Thyroid gland (tissue), 4 donors: ENCODE measurements at regions not wholly inside any gene's neighbourhood (a gene's known extent, or its start where the extent isn't known, plus 50 kb on each side); places are given as distances from the start of the nearest gene placed in this dataset.
A peak's percentile ranks its signal among the peaks of the same experiment; 100 is the strongest.

Experiments
- DNase-seq, 2 donors: peaks; one replicate each; pipeline ENCODE4 v3.0.0-alpha.2; 2019
- H3K27ac ChIP-seq, 3 donors: fragments of 200-600 bp; sonication (generic); 1 replicate in 2 of 3; 2 replicates in 1 of 3; pipeline ENCODE4 v1.5.1; 2016 to 2019; ENCODE audit warnings: mild to moderate bottlenecking in 1 of 3, moderate library complexity in 1 of 3
- H3K27me3 ChIP-seq: fragments of 200-600 bp; sonication (generic); one replicate; pipeline ENCODE4 v1.5.1; 2019
- H3K36me3 ChIP-seq, 2 donors: fragments of 200-600 bp; sonication (generic); one replicate each; pipeline ENCODE4 v1.5.1; 2016 to 2019
- H3K4me1 ChIP-seq, 2 donors: fragments of 200-600 bp; sonication (generic); one replicate each; pipeline ENCODE4 v1.5.1; 2017 to 2019
- H3K4me3 ChIP-seq, 3 donors: fragments of 200-600 bp; sonication (generic); replicated peaks in 1 of 3; 1 replicate in 2 of 3; 2 replicates in 1 of 3; pipeline ENCODE4 v1.5.1; 2016; ENCODE audit warnings: mild to moderate bottlenecking in 1 of 3
- H3K9me3 ChIP-seq: fragments of 200-600 bp; sonication (generic); one replicate; pipeline ENCODE4 v1.5.1; 2017
- POLR2A ChIP-seq, 2 donors: fragments of 450-650 bp; IDR thresholded peaks; one replicate each; pipeline ENCODE4 v1.6.1; 2017; ENCODE audit warnings: antibody characterized with exemption in 2 of 2, mild to moderate bottlenecking in 2 of 2, moderate library complexity in 1 of 2
- WGBS, 2 donors: methylation state at CpG; one replicate each; pipeline ENCODE4 v1.1.5; 2017; 5-methylcytosine and 5-hydroxymethylcytosine counted together
- intact Hi-C: fragments of 100-400 bp; cut with DNase I; formaldehyde crosslinking; loops from one replicate; pipeline ENCODE4 v1.15.1; 2023
- TF ChIP-seq, protein P1 (sequence below), 6 experiments: fragments of 200-600 bp in 3 of 6; fragments of 450-650 bp in 3 of 6; sonication (generic) in 3 of 6; IDR thresholded peaks; one replicate each; pipeline ENCODE4 v1.5.1; 2016 to 2019; ENCODE audit warnings: antibody characterized with exemption in 6 of 6, mild to moderate bottlenecking in 2 of 6, inconsistent platforms in 1 of 6, moderate library complexity in 1 of 6

DNA sequence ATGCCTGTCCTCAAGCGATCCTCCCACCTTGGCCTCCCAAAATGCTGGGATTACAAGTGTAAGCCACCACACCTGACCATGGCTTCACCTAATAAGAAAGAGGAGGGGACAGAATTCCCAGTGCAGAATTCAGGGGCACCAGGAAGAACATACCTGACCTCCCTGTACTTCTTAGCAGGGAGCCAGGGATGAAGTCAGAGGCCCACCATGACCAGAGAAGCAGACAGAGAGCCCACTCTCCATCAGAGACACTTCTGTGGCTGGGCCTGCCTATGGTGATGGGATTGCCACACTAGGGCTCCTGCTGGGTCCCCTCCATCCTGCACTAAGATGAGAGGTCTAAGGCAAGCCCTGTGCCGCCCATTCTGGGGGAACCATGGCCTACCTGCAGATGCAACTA lies 157.4 kb upstream of the LYZL2 start:
- no peaks in the 10 kb centered on the region for H3K36me3 ChIP-seq
- H3K4me1 ChIP-seq = peaks cover 5 to 12% of the 10 kb centered on the region in 2 donors
- H3K27me3 ChIP-seq = no peaks in the 10 kb centered on the region
- DNase-seq = no peak
- H3K9me3 ChIP-seq = no peaks in the 10 kb centered on the region
- 100% methylated on average over 1 to 2 of the region's 2 CpGs for WGBS, 2 donors
- TF ChIP-seq POLR2A (IDR thresholded peaks at IDR 0.05) = no peak
- TF ChIP-seq, protein P1, sequence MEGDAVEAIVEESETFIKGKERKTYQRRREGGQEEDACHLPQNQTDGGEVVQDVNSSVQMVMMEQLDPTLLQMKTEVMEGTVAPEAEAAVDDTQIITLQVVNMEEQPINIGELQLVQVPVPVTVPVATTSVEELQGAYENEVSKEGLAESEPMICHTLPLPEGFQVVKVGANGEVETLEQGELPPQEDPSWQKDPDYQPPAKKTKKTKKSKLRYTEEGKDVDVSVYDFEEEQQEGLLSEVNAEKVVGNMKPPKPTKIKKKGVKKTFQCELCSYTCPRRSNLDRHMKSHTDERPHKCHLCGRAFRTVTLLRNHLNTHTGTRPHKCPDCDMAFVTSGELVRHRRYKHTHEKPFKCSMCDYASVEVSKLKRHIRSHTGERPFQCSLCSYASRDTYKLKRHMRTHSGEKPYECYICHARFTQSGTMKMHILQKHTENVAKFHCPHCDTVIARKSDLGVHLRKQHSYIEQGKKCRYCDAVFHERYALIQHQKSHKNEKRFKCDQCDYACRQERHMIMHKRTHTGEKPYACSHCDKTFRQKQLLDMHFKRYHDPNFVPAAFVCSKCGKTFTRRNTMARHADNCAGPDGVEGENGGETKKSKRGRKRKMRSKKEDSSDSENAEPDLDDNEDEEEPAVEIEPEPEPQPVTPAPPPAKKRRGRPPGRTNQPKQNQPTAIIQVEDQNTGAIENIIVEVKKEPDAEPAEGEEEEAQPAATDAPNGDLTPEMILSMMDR (IDR thresholded peaks at IDR 0.05) = no peak
- no peak overlapping the region for H3K27ac ChIP-seq
- H3K4me3 ChIP-seq = no peak overlapping the region
- intact Hi-C loops = loop anchor here (5.0 to 10.0 kb wide), 4 partner anchors 248 to 978 kb away; partner anchors contain the start of genes ZEB1 and ZNF438

DNA sequence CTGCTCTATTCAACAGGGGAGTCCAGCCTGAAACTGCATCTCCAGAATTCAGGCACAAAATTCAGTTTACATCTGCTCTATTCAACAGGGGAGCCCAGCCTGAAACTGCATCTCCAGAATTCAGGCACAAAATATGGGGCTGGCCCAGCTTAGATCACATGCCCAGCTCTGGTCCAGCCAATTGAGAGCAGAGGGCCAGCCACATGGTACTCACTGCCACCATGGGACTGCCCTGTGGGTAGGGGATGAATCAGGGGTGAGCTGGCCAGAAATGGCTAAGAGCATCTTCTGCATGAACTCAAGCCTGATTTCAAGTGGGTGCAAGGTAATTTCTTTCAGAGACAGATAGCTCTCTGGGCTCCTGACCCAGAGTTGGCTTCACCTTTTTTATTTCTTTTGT lies 156.6 kb upstream of the LYZL2 start:
- TF ChIP-seq, protein P1 (IDR thresholded peaks at IDR 0.05) = no peak
- no peak for TF ChIP-seq POLR2A (IDR thresholded peaks at IDR 0.05)
- intact Hi-C loops = loop anchor here (5.0 to 10.0 kb wide), 4 partner anchors 249 to 979 kb away; partner anchors contain the start of genes ZEB1 and ZNF438
- H3K27me3 ChIP-seq = no peaks in the 10 kb centered on the region

DNA sequence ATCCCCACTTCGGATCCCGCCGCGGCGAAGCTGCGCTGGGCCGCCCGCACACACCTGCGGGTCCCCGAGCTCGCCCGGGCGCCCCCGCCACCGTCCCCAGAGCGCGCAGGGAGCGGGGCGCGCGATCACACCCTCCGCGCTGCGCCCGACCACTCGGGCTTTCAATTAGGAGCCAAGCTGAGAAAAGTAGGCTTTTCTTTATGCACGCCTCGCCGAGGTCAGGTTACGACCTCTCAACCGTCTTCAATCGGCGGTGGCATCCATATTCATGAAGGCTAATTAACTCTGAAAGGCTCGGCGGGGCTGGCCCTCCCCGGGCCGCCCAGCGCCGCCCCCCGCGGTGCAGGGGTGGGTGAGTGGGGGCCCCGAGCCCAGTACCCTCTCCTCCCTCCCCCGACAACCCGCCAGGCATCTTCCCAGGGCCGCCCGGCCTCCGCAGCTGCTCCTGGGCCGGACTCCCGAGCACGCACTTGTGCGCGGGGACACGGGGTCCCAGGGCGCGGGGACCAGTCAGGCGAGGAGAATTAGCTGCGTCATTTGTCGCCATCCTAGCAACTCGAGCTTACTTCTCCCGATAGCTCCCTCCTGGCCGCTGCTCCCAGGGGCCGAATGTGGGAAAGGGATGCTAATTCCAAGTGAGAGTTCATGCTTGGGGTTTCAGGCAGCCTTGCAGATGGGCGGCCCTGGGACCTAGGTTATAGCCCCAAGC lies 155.5 kb upstream of the LYZL2 start:
- H3K27ac ChIP-seq = peak overlapping the region; percentile 98 to 99 (median 99)
- no peaks in the 10 kb centered on the region for H3K9me3 ChIP-seq
- peak; percentile 80 for DNase-seq
- no peaks in the 10 kb centered on the region for H3K36me3 ChIP-seq
- no peaks in the 10 kb centered on the region for H3K27me3 ChIP-seq
- intact Hi-C loops = loop anchor here (5.0 to 10.0 kb wide), 4 partner anchors 250 to 980 kb away; partner anchors contain the start of genes ZEB1 and ZNF438
- H3K4me1 ChIP-seq = peaks cover 5 to 12% of the 10 kb centered on the region in 2 donors
- peak overlapping the region; percentile 53 to 64 (median 62) for H3K4me3 ChIP-seq
- TF ChIP-seq, protein P1 (IDR thresholded peaks at IDR 0.05) = no peak
- peak in 1 of 2 donors; percentile 75 for TF ChIP-seq POLR2A (IDR thresholded peaks at IDR 0.05)
- WGBS, 2 donors = 2 to 4% methylated on average over 36 to 45 of the region's 63 CpGs

More for the DNA sequence above, 156.6 kb upstream of the LYZL2 start:
- Histone ChIP-seq H3K27ac (peak overlapping the region; percentile 98 to 99 (median 99)), H3K4me1 (peaks cover 5 to 12% of the 10 kb centered on the region in 2 donors), H3K9me3 (no peaks in the 10 kb centered on the region), H3K4me3 (no peak overlapping the region), H3K36me3 (no peaks in the 10 kb centered on the region)
- DNase-seq = peak; percentile 21 to 37

DNA sequence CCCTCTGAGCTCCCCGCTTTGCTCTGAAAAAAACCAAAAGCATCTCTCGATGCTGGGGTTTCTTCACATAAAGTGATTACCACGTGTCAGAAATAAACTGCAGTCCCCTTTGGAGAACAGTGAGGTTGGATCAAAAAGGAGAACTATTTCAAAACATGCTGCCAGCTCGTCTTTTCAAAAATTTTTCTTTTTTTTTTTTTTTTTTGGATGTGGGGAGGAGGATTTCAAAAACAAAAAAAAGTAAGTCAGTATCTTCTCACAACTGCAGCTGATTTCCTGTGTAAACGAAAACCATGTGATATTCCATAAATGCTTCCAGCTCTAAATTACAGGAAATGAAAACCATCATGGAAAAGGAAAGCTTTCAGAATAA lies 155.0 kb upstream of the LYZL2 start:
- intact Hi-C loops = loop anchor here (10.0 kb wide), 3 partner anchors 250 to 980 kb away; partner anchors contain the start of gene ZNF438
- H3K27ac ChIP-seq = peak overlapping the region; percentile 98 to 99 (median 99)
- 2% methylated on average over 5 of the region's 5 CpGs for WGBS, 2 donors

More for the DNA sequence above, 155.0 kb upstream of the LYZL2 start:
- TF ChIP-seq POLR2A (IDR thresholded peaks at IDR 0.05) = no peak
- TF ChIP-seq, protein P1 (IDR thresholded peaks at IDR 0.05) = no peak
- Histone ChIP-seq H3K36me3 (no peaks in the 10 kb centered on the region), H3K9me3 (no peaks in the 10 kb centered on the region), H3K4me3 (peak overlapping the region; percentile 53 to 64 (median 62)), H3K27me3 (no peaks in the 10 kb centered on the region), H3K4me1 (peaks cover 5 to 12% of the 10 kb centered on the region in 2 donors)
- DNase-seq = no peak
